C4-2B (cell line): ENCODE measurements at regions not wholly inside any gene's neighbourhood (a gene's known extent, or its start where the extent isn't known, plus 50 kb on each side); places are given as distances from the start of the nearest gene placed in this dataset.

Experiments used
- CTCF ChIP-seq: fragments of 450-650 bp; conservative IDR thresholded peaks from 2 replicates; pipeline ENCODE4 v1.5.1; 2017; ENCODE audit warnings: mild to moderate bottlenecking
- ZFX ChIP-seq: fragments of 450-650 bp; IDR thresholded peaks from 2 replicates; pipeline ENCODE4 v1.6.1; 2017

DNA sequence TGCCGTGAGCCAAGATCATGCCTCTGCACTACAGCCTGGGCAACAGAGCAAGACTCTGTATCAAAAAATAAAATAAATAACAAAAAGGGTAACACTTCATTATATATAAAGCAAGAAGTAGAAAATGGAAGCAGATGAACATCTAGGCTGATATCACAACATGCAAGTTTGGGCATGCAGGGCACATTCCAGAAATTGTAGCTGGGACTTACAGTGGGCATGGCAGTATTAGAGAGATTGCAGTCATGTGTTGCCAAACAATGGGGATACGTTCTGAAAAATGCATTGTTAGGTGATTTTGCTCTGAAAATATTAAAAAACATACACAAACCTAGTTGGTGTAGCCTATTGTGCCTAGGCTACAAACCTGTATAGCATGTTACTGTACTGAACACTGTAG lies 441.0 kb upstream of the PRMT6 start:
- TF ChIP-seq CTCF (no peak), ZFX (no peak)
